BE2C (cell line): ENCODE measurements at regions not wholly inside any gene's neighbourhood (a gene's known extent, or its start where the extent isn't known, plus 50 kb on each side); places are given as distances from the start of the nearest gene placed in this dataset.

ENCODE experiments used
- DNase-seq: peaks from one replicate; pipeline ENCODE4 v3.0.0-alpha.2; 2020
- H3K27me3 ChIP-seq: fragments of 250-450 bp; sonication (Bioruptor Pico); 2 replicates; pipeline ENCODE4 v1.5.1; 2020; ENCODE audit warnings: mild to moderate bottlenecking
- H3K36me3 ChIP-seq: fragments of 250-450 bp; sonication (Bioruptor Pico); 2 replicates; pipeline ENCODE4 v1.5.1; 2020; ENCODE audit warnings: mild to moderate bottlenecking
- H3K4me1 ChIP-seq: fragments of 250-450 bp; sonication (Bioruptor Pico); 2 replicates; pipeline ENCODE4 v1.5.1; 2020
- H3K4me3 ChIP-seq: 2 replicates; pipeline ENCODE4 v1.5.1; 2011; ENCODE audit warnings: low read depth, low read length
- H3K9me3 ChIP-seq: fragments of 250-450 bp; sonication (Bioruptor Pico); 2 replicates; pipeline ENCODE4 v1.5.1; 2020
- TF ChIP-seq, protein P1 (sequence below): IDR thresholded peaks from 2 replicates; pipeline ENCODE4 v1.5.1; 2012; ENCODE audit warnings: mild to moderate bottlenecking, low read depth, low read length

DNA sequence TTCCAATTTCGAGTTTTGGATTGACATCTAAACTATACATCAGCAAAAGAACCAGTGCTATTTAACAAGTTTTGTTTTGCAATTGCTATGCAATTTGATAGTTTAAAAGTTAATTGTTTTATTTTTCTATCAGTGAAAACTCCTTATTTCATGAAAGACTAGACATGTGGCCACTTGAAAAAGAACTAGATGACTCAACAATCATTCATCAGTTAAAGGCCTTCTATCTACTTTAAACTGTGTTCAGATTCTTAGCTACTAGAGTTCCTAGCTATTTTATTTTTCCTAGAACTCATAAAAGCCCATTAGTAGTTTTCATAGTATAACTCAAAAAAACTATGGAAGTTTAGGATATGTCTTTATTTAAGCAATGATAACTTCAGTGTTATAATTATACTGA lies 104.6 kb upstream of the LSM8 start:
- Histone ChIP-seq H3K36me3 (no peaks in the 10 kb centered on the region), H3K9me3 (no peaks in the 10 kb centered on the region), H3K4me1 (no peaks in the 10 kb centered on the region), H3K4me3 (no peak overlapping the region), H3K27me3 (no peaks in the 10 kb centered on the region)
- TF ChIP-seq, protein P1, sequence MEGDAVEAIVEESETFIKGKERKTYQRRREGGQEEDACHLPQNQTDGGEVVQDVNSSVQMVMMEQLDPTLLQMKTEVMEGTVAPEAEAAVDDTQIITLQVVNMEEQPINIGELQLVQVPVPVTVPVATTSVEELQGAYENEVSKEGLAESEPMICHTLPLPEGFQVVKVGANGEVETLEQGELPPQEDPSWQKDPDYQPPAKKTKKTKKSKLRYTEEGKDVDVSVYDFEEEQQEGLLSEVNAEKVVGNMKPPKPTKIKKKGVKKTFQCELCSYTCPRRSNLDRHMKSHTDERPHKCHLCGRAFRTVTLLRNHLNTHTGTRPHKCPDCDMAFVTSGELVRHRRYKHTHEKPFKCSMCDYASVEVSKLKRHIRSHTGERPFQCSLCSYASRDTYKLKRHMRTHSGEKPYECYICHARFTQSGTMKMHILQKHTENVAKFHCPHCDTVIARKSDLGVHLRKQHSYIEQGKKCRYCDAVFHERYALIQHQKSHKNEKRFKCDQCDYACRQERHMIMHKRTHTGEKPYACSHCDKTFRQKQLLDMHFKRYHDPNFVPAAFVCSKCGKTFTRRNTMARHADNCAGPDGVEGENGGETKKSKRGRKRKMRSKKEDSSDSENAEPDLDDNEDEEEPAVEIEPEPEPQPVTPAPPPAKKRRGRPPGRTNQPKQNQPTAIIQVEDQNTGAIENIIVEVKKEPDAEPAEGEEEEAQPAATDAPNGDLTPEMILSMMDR, result no peak
- DNase-seq, result no peak

DNA sequence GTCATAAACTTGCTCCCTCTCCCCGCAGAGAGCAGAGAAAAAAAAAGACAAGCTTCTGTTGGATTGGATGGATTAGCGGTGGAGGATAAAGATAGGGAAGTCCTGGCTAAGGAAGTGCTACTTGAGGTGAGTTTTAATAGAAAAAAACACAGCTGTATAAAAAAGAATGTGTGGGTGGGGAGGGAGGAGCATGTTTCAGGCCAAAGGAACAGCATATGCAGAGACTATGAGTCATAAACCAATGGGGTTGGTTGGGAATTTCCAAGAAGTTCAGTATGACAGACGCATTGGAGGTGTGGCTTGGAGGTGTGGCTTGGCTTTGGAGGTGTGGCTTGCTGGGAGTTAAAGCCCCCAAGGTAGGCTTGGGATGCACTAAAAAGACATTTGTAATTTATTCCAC lies 103.0 kb upstream of the LSM8 start:
- no peaks in the 10 kb centered on the region for H3K4me1 ChIP-seq
- DNase-seq, result no peak
- H3K4me3 ChIP-seq, result no peak overlapping the region
- H3K27me3 ChIP-seq, result no peaks in the 10 kb centered on the region
- no peaks in the 10 kb centered on the region for H3K36me3 ChIP-seq
- TF ChIP-seq, protein P1, result no peak
- H3K9me3 ChIP-seq, result no peaks in the 10 kb centered on the region

DNA sequence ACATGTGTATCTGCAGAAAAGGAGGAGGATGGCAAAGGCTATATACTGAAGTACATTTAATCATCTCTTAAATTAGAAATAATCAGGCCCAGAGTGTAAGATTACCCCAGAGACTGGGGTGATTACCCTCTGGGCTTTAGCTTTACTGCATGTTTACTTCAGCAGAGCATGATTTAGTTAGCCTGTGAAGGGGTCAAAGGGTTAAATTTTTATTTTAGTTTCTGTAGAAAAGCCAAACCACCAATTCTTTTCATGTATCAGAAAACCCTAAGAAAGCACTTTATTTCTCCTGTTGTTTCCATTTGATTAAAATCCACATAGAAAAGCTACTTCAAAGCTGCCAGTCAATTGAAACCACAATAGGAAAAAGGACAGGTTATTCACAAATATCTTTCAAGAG lies 101.5 kb upstream of the LSM8 start:
- Histone ChIP-seq H3K4me3 (no peak overlapping the region), H3K4me1 (no peaks in the 10 kb centered on the region), H3K27me3 (no peaks in the 10 kb centered on the region), H3K9me3 (no peaks in the 10 kb centered on the region), H3K36me3 (no peaks in the 10 kb centered on the region)
- DNase-seq, result no peak
- TF ChIP-seq, protein P1, result no peak

DNA sequence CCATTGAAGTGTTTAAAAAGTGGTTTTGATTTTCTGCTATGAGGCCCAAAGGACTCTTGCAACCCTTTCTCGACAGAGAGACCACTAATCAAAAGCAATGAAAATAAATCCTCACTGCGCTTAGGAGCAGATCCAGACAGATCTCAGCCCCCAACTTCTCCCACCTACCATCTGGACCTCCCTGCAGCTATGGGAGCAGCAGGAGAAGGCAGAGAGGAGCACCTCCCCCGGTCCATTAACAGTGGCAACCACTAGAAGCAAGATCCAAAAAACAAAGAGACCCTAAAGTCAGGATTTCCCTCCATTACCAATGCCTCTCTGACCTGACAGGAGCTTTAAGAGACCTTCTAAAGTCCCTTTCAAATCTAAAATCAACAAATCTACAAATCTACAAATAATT lies 99.0 kb upstream of the LSM8 start:
- no peaks in the 10 kb centered on the region for H3K9me3 ChIP-seq
- no peak overlapping the region for H3K4me3 ChIP-seq
- H3K4me1 ChIP-seq, result no peaks in the 10 kb centered on the region
- H3K36me3 ChIP-seq, result no peaks in the 10 kb centered on the region
- no peaks in the 10 kb centered on the region for H3K27me3 ChIP-seq
- TF ChIP-seq, protein P1, result no peak
- DNase-seq, result no peak

DNA sequence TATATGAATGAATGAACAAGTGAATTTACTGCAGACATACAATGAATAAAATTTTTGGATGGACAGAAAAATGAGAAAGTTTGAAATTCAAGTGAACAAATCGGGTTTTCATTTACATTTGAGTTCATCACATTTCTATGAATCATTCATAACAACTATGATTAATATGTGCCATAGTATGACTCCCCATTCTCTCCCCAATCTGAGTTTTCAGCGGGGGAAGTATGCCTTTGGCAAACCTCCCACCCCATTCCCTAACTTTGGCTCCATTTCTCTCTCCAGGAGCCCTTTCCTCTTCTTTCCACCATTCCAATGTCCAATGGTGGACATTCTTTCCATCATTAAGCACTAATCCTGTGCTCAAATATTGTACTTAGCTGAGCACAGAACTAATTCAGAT lies 96.8 kb upstream of the LSM8 start:
- Histone ChIP-seq H3K4me3 (no peak overlapping the region), H3K4me1 (no peaks in the 10 kb centered on the region), H3K27me3 (no peaks in the 10 kb centered on the region), H3K36me3 (no peaks in the 10 kb centered on the region), H3K9me3 (no peaks in the 10 kb centered on the region)
- DNase-seq, result no peak
- TF ChIP-seq, protein P1, result no peak

DNA sequence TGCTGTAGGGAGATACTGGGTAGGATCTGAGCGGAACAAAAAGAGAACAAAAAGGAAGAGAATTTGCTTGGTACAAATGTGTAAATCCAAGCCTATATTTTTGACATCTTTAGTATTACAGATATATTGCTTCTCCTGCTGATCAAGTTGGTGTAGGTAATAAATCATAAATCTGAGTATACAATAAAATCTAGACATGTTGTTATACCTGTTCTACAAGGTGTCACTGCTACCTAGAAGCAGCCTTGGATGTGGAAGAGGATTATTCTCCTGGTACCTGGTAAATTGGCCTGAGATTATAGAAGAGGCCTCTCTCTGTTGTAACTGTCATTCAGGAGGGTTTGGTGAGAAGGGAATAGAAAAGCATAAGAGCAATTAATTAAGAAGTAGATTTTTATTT lies 89.9 kb upstream of the LSM8 start:
- no peaks in the 10 kb centered on the region for H3K4me1 ChIP-seq
- H3K36me3 ChIP-seq, result no peaks in the 10 kb centered on the region
- H3K9me3 ChIP-seq, result no peaks in the 10 kb centered on the region
- no peak for DNase-seq
- no peak overlapping the region for H3K4me3 ChIP-seq
- TF ChIP-seq, protein P1, result no peak
- H3K27me3 ChIP-seq, result no peaks in the 10 kb centered on the region
